ENCODE measurements at regions not wholly inside any gene's neighbourhood (a gene's known extent, or its start where the extent isn't known, plus 50 kb on each side); places are given as distances from the start of the nearest gene placed in this dataset.

DNA sequence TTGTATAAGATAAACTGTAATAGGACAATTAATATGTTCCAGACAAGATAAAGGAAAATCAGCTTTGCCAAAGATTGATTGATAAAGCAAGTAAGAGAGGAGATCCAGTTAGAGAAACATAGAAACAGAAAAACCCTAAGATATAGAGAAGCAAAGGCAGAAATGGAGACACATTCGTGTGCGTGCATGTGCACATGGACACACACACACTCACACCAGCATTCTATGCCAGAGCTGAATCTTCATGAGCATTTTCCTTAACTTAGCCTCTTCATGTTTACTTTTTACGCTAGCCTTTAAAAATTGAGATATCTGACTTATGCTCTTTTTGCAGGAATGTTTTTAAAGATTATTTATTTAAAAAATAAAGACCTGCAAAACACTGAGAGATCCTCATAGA lies 168.5 kb upstream of the ATP2B1 start:
- in situ Hi-C loops (cut with MboI), result no loop called here
- Histone ChIP-seq H3K27me3 (replicated peaks in 1 of 2; ENCODE audit: control insufficient read depth in 2 of 2, insufficient read depth in 2 of 2, low read length in 1 of 2) (no peaks in the 10 kb centered on the region), H3K9me3 (replicated peaks; ENCODE audit: control insufficient read depth, insufficient read depth, low read length) (no peaks in the 10 kb centered on the region), H3K4me3 (no peak overlapping the region), H4K20me1 (ENCODE audit: control insufficient read depth, insufficient read depth) (no peaks in the 10 kb centered on the region), H3K4me2 (ENCODE audit: control insufficient read depth, insufficient read depth) (no peak overlapping the region), H3K27ac (ENCODE audit: control insufficient read depth, insufficient read depth) (no peak overlapping the region), H2AFZ (ENCODE audit: control insufficient read depth, low read depth, low read length) (no peak overlapping the region), H3K79me2 (ENCODE audit: control insufficient read depth, insufficient read depth, low read length) (no peaks in the 10 kb centered on the region), H3K36me3 (ENCODE audit: control insufficient read depth in 2 of 2, insufficient read depth in 2 of 2, low read length in 1 of 2) (no peaks in the 10 kb centered on the region), H3K9ac (ENCODE audit: control insufficient read depth, insufficient read depth, low read length) (no peak overlapping the region), H3K4me1 (ENCODE audit: control insufficient read depth, insufficient read depth, low read length) (peaks cover 36% of the 10 kb centered on the region)
- ChIA-PET RAD21 (ENCODE audit: unreplicated experiment) (interaction anchor here (2.8 kb wide), 1 partner anchor 13 kb away, joined by 10 read pairs; no protein-coding TSS in a partner anchor), CTCF (interaction anchor here (2.4 kb wide), 1 partner anchor 13 kb away, joined by 7 read pairs; no protein-coding TSS in a partner anchor), SMC1A (ENCODE audit: uncharacterized antibody, unreplicated experiment) (interaction anchor here (1.4 to 1.8 kb wide), 2 partner anchors 13 to 51 kb away, joined by 4 to 6 read pairs; no protein-coding TSS in a partner anchor), POLR2A (interaction anchor here (1.2 kb wide), 1 partner anchor 13 kb away, joined by 3 read pairs; no protein-coding TSS in a partner anchor)
- intact Hi-C loops (cut with micrococcal nuclease; ENCODE audit: unreplicated experiment), result no loop called here
- FAIRE-seq (no peak), DNase-seq (ENCODE audit: low read depth, low spot score) (no peak), ATAC-seq (no peak)
- 100% methylated on average over 3 of the region's 3 CpGs for WGBS (ENCODE audit: insufficient coverage, insufficient replicate concordance, low lambda C conversion rate, missing lambda C conversion rate)
- BruUV-seq (replicated peaks), result no TSS peak
- TF ChIP-seq BMI1 (IDR thresholded peaks at IDR 0.05; ENCODE audit: borderline replicate concordance), result no peak
- TF ChIP-seq, protein P1, sequence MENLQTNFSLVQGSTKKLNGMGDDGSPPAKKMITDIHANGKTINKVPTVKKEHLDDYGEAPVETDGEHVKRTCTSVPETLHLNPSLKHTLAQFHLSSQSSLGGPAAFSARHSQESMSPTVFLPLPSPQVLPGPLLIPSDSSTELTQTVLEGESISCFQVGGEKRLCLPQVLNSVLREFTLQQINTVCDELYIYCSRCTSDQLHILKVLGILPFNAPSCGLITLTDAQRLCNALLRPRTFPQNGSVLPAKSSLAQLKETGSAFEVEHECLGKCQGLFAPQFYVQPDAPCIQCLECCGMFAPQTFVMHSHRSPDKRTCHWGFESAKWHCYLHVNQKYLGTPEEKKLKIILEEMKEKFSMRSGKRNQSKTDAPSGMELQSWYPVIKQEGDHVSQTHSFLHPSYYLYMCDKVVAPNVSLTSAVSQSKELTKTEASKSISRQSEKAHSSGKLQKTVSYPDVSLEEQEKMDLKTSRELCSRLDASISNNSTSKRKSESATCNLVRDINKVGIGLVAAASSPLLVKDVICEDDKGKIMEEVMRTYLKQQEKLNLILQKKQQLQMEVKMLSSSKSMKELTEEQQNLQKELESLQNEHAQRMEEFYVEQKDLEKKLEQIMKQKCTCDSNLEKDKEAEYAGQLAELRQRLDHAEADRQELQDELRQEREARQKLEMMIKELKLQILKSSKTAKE (IDR thresholded peaks at IDR 0.05; ENCODE audit: low read depth, poor library complexity, severe bottlenecking), result no peak
- TF ChIP-seq BACH1 (IDR thresholded peaks at IDR 0.05; ENCODE audit: borderline replicate concordance), result no peak
- no peak for TF ChIP-seq SMAD1 (IDR thresholded peaks at IDR 0.05; ENCODE audit: low read depth, partially characterized antibody)
- TF ChIP-seq RFX5 (IDR thresholded peaks at IDR 0.05; ENCODE audit: low read depth, low read length), result no peak

Measured in GM12878 (cell line).